Chondrocyte (in vitro differentiated cells): ENCODE measurements at regions not wholly inside any gene's neighbourhood (a gene's known extent, or its start where the extent isn't known, plus 50 kb on each side); places are given as distances from the start of the nearest gene placed in this dataset.
"Not testable (repeated sequence)": the region's sequence is repeated elsewhere in the genome, so short reads cannot be mapped to it uniquely, and the experiment has no call there.

Experiments
- DNase-seq: peaks from one replicate; pipeline ENCODE4 v3.0.0; 2021; ENCODE audit warnings: mixed read lengths, low spot score
- H3K27ac Mint-ChIP-seq: one replicate; pipeline ENCODE4 v1.8.0; 2021; ENCODE audit warnings: mild to moderate bottlenecking, moderate library complexity, mixed read lengths; ENCODE audit not compliant: unreplicated experiment
- H3K27me3 Mint-ChIP-seq: 2 replicates; pipeline ENCODE4 v1.8.0; 2021; ENCODE audit warnings: low read depth, mixed read lengths
- H3K36me3 Mint-ChIP-seq: 2 replicates; pipeline ENCODE4 v1.8.0; 2021; ENCODE audit warnings: low read depth, mixed read lengths
- H3K4me1 Mint-ChIP-seq: 2 replicates; pipeline ENCODE4 v1.8.0; 2021; ENCODE audit warnings: low read depth, mild to moderate bottlenecking, mixed read lengths
- H3K4me3 Mint-ChIP-seq: one replicate; pipeline ENCODE4 v1.8.0; 2021; ENCODE audit warnings: mild to moderate bottlenecking, moderate library complexity, mixed read lengths; ENCODE audit not compliant: unreplicated experiment
- H3K9me3 Mint-ChIP-seq: 2 replicates; pipeline ENCODE4 v1.8.0; 2021; ENCODE audit warnings: low read depth, mixed read lengths
- CTCF ChIP-seq: fragments of 200-600 bp; sonication (generic); IDR thresholded peaks from 2 replicates; pipeline ENCODE4 v1.5.0; 2021; ENCODE audit warnings: antibody characterized with exemption, mild to moderate bottlenecking, moderate library complexity

GRCh38 chr10:9051328-9051974 is 997.0 kb downstream of the GATA3 start:
- Mint-ChIP-seq H3K9me3 (peaks cover 25% of the 10 kb centered on the region), H3K27me3 (no peaks in the 10 kb centered on the region), H3K36me3 (no peaks in the 10 kb centered on the region), H3K27ac (no peak overlapping the region), H3K4me3 (no peak overlapping the region), H3K4me1 (no peaks in the 10 kb centered on the region)
- no peak for DNase-seq
- TF ChIP-seq CTCF: no peak

GRCh38 chr10:9052767-9053166 is 998.3 kb downstream of the GATA3 start:
- H3K27ac Mint-ChIP-seq: no peak overlapping the region
- no peak for DNase-seq
- H3K4me3 Mint-ChIP-seq: no peak overlapping the region
- H3K27me3 Mint-ChIP-seq: no peaks in the 10 kb centered on the region
- no peaks in the 10 kb centered on the region for H3K36me3 Mint-ChIP-seq
- TF ChIP-seq CTCF: no peak
- H3K9me3 Mint-ChIP-seq: peaks cover 31% of the 10 kb centered on the region
- no peaks in the 10 kb centered on the region for H3K4me1 Mint-ChIP-seq

GRCh38 chr10:9056521-9056920 is 1002.0 kb downstream of the GATA3 start:
- Mint-ChIP-seq H3K27me3 (no peaks in the 10 kb centered on the region), H3K36me3 (no peaks in the 10 kb centered on the region), H3K27ac (no peak overlapping the region), H3K4me3 (no peak overlapping the region), H3K9me3 (peaks cover 24% of the 10 kb centered on the region), H3K4me1 (no peaks in the 10 kb centered on the region)
- TF ChIP-seq CTCF: no peak
- peak; percentile 68 for DNase-seq

GRCh38 chr10:9057293-9057692 is 1002.8 kb downstream of the GATA3 start:
- H3K27ac Mint-ChIP-seq, DNase-seq, H3K36me3 Mint-ChIP-seq, H3K4me1 Mint-ChIP-seq, H3K4me3 Mint-ChIP-seq, H3K27me3 Mint-ChIP-seq: not testable (repeated sequence)
- peaks cover 24% of the 10 kb centered on the region for H3K9me3 Mint-ChIP-seq

- no peak overlapping the region for H3K27ac Mint-ChIP-seq
- H3K4me1 Mint-ChIP-seq: no peaks in the 10 kb centered on the region
- no peaks in the 10 kb centered on the region for H3K27me3 Mint-ChIP-seq
Measured at GRCh38 chr10:9060314-9060713, 1005.8 kb downstream of the GATA3 start.

More at GRCh38 chr10:9060314-9060713, 1005.8 kb downstream of the GATA3 start:
- TF ChIP-seq CTCF: no peak
- H3K4me3 Mint-ChIP-seq: no peak overlapping the region
- H3K36me3 Mint-ChIP-seq: no peaks in the 10 kb centered on the region
- DNase-seq: no peak
- H3K9me3 Mint-ChIP-seq: peaks cover 16% of the 10 kb centered on the region
